Astrocyte (in vitro differentiated cells and primary cell): ENCODE measurements at regions not wholly inside any gene's neighbourhood (a gene's known extent, or its start where the extent isn't known, plus 50 kb on each side); places are given as distances from the start of the nearest gene placed in this dataset.

Experiments used
- EZH2 ChIP-seq: IDR thresholded peaks from 2 replicates; pipeline ENCODE4 v1.6.1; 2012; ENCODE audit warnings: mild to moderate bottlenecking, low read length, inconsistent platforms; ENCODE audit not compliant: insufficient read depth
- TF ChIP-seq, protein P1 (sequence below): IDR thresholded peaks from 2 replicates; pipeline ENCODE4 v1.5.1; 2011; ENCODE audit warnings: low read depth, mild to moderate bottlenecking, inconsistent platforms, low read length, moderate library complexity; ENCODE audit not compliant: insufficient read depth

GRCh38 chr2:211089127-211089526 is 532.7 kb downstream of the CPS1 start:
- TF ChIP-seq, protein P1, sequence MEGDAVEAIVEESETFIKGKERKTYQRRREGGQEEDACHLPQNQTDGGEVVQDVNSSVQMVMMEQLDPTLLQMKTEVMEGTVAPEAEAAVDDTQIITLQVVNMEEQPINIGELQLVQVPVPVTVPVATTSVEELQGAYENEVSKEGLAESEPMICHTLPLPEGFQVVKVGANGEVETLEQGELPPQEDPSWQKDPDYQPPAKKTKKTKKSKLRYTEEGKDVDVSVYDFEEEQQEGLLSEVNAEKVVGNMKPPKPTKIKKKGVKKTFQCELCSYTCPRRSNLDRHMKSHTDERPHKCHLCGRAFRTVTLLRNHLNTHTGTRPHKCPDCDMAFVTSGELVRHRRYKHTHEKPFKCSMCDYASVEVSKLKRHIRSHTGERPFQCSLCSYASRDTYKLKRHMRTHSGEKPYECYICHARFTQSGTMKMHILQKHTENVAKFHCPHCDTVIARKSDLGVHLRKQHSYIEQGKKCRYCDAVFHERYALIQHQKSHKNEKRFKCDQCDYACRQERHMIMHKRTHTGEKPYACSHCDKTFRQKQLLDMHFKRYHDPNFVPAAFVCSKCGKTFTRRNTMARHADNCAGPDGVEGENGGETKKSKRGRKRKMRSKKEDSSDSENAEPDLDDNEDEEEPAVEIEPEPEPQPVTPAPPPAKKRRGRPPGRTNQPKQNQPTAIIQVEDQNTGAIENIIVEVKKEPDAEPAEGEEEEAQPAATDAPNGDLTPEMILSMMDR = no peak
- TF ChIP-seq EZH2 = no peak
